8988T (cell line): ENCODE measurements at regions not wholly inside any gene's neighbourhood (a gene's known extent, or its start where the extent isn't known, plus 50 kb on each side); places are given as distances from the start of the nearest gene placed in this dataset.
"Not testable (repeated sequence)": the region's sequence is repeated elsewhere in the genome, so short reads cannot be mapped to it uniquely, and the experiment has no call there.

Experiments
- DNase-seq: peaks from one replicate; pipeline ENCODE4 v3.0.0; 2011

DNA sequence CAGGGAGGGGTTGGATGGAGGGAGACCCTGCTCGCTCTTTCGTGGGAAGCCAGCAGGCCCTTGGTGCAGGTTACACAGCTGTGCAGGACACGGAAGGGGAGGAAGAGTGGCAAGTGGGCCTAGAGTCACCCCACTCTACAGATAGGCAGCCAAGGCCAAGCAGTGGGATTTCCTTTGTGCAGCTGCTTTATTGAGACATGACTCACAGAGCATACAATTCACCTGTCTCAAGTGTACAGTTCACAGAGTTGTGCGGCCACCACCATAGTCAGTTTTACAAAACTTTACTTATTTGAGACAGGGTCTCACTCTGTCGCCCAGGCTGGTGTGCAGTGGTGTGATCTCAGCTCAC lies 91.2 kb upstream of the CIBAR2 start:
- no peak for DNase-seq

DNA sequence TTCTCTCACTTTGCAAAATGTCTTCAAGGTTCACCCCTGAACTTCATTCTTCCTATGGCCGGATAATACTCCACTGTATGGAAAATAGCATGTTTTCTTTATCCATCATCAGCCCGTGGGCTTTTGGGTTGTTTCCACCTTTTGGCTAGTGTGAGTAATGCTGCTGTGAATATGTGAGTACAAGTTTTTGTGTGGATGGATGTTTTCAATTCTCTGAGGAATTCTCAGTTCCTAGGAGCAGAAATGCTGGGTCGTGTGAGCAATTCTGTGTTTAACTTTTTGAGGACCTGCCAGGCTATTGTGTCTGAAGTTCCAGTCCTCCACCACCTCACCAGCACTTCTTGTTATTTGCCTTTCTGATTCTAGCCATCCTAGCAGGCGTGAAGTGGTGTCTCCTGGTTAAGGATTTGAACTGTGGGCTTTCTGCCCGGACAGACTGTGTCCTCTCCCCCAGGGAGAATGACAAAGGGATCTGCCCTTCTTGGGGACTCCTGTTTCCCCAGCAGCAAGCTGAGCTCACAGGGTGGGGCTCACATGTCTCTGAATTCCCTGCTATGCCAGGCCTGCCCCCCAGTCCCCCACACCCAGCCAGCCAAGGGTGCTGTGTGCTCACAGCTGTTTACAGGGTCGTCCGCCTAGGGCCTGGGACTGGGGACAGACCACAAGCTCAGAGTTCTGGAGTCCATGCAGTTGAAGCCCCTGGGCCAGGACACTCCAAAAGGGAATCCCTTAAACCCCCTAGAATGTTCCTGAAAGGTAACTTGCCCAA lies 92.2 kb upstream of the CIBAR2 start:
- DNase-seq, result no peak

DNA sequence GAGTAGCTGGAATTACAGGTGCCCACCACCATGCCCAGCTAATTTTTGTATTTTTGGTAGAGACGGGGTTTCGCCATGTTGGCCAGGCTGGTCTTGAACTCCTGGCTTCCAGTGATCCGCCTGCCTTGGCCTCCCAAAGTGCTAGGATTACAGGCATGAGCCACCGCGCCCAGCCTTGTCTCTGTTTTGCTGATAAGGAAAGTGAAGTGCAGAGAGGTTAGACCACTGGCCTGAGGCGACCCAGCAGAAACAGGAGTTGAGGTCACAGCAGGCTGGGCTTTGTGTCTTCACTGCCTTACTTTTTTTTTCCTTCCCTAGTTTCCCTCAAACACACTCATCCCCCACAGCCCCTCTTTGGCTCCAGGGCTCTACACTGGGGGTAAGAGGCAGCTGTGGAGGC lies 93.0 kb upstream of the CIBAR2 start:
- DNase-seq, result not testable (repeated sequence)

DNA sequence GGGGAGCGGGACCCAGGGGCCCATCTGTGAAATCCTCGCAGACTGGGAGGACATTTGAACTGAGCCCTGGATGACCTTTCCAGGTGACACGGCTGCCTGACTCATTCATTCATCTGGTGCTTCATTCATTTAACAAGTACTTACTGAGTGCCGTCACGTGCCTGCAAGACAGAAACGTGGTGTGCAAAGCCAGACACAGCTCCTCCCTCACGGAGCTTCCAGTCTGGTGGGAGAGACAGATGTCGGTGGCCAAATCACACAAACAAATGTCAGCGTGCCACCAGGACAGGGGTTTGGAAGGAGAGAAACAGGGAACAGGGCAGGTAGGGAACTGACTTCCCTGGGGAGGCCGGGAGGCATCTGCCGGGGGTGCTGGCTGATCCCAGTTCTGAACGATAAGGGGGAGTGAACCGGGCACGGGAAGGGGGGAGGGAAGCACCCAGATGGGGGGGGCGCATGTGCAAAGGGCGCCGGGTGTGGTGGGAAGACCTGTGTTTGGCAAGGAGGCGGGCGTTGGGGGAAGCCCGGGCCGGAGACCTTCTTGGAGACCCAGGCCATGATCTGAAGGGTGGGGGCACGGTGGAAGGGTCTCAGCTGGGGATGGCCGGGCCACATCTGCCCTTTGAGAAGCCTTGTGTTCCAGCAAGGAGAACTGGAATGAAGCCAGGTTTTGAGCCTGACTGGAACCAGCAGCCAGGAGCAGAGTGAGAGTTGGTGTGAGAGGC lies 93.6 kb upstream of the CIBAR2 start:
- DNase-seq, result no peak

DNA sequence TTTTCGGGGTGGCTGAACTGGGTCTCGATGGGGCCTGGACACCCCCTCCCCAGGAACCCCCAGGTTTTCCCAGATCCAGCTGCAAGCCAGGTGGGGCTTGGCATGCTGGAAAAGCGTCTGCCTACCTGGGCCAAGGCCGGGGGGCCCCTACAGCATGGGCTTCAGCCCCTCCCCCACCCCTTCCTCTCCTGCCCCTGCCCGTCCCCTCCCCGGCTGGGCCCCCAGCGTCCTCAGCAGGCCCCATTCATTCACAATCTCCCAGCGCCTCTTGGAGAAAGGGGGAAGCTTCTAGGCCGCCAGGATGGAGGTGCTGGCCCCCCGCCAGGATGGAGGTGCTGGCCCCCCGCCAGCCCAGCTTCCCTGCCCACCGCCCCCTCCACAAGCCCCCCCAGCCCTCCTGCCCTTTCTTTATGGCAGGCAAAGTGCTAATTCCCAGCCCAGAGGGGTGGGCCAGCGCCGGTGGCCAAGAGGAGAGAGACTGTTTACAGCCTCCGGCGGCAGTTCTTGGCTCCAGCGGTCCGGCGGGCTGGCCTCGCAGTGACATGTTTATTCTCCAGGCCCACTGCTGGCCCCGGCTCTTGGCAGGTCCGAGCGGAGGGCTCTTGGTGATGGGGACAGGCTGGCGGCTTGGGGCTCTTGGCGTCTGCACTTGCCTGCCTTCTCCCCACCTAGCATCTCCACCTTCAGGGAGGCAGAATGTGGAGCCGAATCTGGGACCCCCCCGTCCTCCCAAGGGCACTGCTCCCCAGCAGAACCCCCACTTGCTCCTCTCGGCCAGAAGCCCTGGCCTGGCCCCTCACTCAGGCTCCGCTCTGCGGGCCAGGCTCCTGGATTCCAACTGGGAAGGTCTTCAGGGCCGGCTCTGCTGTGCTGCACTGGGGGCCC lies 94.4 kb upstream of the CIBAR2 start:
- no peak for DNase-seq

DNA sequence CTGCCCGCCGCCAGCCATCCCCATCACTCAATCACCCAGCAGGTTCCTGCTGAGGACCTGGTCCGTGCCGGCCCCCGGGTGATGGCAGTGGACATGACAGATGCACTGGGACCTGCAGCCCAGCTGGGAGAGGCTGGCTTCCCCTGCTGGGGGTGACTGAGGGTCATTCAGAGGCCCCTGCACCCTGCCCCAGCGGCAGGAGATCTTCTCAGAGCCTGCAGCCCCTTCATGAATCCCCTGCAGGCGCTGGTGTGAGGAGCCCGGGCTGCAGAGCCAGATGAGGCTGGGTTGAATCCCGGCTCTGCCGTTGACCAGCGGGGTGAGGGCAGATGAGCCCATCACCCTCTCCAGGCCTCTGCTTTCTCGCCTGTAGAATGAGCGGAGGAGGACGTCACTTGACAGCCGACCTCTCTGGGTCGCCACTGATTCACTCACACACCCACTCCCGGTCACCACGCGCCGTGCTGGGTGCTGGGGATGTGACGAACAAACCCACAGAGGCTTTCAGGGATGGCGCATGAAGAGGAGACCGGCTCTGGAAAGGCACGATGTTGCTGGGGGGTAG lies 95.2 kb upstream of the CIBAR2 start:
- no peak for DNase-seq

DNA sequence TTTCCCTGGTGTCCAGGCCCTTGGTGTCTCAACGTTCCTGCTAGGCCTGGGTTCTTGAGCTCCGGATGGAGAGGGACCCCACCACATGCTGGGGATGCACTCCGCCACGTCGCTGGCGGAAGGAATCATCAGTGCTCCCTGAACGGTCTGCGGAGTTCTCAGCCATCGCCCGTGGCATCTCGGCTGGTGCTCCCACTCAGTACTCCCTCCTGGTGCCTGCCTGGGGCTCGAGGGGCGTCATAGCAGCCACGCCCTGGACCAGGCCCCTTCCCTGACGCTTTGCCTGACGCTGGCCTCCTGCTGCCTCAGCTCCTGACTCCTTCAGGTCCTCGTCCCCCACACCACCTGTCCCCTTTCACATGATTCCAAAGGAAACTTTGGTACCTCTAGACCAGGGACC lies 95.9 kb upstream of the CIBAR2 start:
- no peak for DNase-seq

DNA sequence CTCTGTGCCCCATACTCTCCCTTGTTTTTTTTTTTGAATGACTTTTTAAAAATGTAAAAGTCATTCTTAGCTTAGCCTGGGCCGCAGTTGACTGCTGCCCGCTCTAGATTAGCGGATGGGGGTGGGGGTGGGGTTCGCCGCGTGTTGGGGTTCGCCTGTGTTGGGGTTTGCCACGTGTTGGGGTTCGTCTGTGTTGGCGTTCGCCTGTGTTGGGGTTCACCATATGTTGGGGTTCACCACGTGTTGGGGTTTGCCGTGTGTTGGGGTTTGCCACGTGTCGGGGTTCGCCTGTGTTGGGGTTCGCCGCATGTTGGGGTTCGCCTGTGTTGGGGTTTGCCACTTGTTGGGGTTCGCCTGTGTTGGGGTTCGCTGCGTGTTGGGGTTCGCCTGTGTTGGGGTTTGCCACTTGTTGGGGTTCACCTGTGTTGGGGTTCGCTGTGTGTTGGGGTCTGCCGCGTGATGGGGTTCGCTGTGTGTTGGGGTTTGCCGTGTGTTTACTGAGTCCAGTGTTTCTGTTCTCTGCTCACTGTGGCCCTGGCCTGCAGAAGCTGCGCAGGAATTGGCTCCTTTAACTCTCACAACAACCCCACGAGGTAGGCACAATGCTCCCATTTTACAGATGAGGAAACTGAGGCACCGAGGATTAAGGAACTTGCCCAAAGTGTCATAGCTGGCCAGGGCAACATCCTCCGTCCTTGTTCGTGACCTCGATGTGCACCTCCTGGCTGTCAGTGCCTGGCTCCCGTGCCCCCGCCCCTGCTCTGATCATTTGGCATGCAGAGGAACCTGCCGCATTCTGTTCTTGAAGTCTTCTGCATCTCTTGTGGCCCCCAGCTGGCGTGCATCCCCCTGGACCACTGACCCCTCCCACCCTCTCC lies 96.6 kb upstream of the CIBAR2 start:
- no peak for DNase-seq

DNA sequence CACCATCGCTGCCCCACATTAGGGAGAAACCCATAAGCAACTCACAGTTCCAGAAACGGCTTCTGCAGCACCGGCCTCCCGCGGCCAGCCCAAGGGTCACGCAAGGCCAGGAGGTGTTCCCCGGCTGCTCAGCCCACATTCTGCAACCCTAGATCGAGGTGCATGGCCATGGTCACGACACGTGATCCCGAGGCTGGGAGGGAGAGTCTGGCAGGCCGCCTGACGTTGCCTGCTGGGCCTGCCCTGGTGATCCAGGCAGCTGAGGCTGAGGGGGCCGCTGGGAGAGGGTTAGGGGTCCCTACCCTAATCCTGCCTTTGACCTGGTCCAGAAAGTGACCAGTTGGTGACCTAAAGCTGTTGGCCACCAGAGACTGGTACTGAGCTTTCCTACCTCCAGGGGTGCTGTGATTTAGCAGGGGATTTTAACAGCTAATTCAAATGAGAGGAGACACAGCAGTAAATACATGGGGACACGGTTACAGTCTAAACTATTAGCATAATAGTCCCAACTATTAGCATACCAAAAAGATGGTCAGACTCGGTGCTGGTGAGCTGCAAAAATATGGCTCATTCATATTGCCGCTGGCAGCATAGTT lies 97.4 kb upstream of the CIBAR2 start:
- no peak for DNase-seq

DNA sequence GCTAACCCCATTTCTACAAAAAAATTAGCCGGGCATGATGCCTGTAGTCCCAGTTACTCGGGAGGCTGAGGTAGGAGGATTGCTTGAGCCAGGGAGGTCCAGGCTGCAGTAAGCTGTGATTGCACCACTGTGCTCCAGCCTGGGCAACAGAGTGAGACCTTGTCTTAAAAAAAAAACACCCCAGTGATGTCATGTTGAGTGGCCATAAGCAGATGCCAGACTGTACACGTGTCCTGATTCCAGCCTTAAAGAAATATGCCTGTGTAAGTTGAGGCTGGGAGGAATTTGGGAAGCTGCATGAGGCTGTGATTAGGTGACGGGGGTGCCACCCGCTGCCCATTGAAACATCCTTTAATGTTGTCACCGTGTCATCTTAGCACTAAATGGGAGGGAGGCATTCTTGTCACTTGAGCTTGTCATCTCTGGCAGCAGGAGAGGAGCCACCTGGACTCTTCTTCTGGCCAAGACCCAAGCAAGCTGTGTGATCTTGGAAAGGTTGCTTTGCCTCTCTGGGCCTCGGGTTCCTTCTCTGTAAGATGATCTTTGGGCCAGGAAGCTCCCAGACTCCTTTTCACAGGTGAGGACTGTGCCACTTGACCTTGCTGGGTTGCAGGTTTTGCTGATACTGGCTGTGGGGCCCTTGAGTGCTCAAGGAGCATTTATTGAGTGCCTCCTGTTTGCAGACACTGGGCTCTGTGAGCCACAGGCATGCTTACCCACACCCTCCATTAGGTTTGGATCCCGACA lies 98.3 kb upstream of the CIBAR2 start:
- DNase-seq, result peak; percentile 83

DNA sequence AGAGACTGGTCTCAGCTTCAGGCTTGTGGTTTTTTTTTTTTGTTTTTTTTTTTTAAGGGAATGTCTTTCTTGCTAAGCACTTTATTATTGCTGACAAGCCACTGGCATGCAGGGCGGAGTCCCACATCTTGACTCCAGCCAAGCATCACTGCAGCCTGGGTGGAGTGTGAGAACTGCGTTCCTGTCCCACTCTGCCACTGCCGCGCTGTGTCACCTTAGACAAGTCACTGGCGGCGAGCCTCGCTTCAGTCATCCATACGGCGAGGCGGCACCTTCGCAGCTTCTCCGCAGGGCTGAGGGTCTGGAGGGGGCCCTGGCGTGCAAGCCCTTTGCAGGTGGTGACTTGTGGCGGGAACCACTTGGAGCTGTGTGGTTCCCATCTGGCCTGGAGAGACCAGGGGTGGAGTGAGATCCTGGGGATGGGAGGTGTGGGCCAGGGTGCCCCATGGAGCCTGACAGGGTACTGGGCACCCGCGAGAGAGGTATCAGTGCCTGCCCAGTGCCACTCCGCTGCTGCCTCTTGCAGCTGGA lies 99.1 kb upstream of the CIBAR2 start:
- no peak for DNase-seq

DNA sequence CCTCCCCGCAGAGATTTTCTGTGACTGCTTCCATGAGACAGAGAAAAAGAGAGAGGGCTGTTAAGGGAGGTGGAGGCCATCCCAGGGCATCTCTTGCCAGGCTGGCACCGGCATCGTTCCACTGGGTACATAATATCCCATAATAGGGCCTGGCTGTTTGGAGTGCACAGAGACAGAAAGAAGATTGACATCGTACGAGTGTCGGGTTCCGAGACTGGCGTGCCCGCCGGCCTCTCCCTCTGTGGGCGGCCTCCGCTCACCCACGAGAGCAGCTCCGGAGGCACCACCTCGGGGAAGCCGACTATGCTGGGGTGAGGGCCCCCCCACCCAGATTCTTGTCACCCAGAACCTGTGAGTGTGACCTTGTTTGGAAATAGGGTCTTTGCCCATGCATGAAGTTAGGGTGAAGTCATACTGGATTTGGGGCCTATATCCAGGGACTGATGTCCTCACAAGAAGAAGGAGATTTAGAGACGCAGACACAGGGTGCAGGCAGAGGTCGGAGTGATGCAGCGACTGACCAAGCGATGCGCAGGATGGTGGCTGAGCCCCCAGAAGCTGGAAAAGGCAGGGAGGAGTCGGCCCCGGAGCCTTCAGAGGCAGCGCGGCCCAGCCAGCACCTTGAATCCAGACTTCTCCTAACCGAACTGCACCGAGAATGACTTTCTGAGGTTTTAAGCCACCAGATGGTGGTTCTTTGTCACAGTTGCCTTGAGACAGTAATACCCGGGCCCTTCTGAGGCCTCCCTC lies 101.8 kb upstream of the CIBAR2 start:
- DNase-seq, result no peak

DNA sequence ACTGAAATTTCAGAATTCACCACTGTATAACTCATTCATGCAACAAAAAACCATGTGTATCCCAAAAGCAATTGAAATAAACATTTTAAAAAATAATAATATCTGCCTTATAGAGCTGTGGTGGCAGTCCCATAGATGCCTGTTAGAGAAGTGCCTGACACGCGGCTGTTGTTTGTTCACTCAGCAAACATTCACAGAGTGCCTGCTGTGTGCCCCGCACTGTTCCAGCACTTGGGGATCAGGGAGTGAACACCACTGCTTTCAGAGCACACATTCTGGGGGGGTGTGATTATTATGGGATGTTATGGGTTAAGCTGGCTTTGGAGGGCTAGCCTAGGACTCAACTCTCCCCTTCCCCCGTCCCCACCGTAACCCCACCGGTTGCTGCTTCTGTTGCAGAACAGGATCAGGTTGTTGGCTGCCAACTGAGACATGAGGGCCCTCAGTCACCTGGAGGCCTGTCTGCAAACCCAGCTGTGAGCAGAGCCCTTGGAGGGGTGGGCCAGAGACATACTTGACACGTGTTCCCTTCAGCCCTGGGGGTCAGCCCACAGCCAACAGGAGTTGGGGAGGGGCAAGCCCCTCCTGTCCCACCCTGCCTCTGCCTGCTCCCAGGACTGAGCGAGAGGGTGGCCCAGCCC lies 103.3 kb upstream of the CIBAR2 start:
- no peak for DNase-seq

DNA sequence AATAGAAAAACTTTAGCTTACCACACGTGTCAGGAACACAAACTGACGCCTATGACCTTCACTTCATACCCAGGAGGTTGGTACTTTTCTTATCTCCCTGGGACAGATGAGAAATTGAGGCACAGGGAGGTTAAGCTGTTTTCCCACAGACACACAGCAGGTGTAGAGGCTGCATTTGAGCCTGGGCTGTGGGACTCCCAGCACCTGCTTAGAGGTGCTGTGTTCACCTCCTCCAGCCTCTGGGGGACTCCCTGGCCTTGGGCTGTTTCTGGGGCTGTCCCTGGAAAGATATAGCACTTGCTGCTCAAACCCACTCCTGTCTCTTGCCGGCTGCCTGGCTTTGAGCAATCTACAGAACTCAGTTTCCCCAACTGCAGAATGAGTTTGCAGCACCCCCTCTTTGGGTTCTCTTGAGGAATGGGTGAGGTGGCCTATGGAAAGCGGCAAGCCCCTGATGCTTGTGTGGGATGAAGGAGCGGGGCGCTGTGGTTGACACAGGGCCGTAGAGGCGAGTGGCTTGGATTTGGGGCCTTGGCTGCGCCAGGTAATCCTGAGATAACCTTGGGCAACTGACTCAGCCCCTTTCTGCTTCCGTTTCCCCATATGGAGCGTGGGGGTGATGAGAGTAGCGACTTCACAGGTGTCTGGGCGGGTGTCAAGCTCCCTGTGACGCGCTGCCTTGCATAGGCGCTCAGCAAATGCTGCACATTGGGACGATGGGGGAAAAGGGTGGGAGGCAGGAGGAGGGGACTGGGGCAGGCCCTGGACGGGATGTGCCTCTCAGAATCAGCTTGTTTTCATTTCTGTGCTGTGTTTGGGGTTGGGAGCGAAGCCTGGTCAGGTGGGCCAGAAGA lies 104.5 kb upstream of the CIBAR2 start:
- no peak for DNase-seq

DNA sequence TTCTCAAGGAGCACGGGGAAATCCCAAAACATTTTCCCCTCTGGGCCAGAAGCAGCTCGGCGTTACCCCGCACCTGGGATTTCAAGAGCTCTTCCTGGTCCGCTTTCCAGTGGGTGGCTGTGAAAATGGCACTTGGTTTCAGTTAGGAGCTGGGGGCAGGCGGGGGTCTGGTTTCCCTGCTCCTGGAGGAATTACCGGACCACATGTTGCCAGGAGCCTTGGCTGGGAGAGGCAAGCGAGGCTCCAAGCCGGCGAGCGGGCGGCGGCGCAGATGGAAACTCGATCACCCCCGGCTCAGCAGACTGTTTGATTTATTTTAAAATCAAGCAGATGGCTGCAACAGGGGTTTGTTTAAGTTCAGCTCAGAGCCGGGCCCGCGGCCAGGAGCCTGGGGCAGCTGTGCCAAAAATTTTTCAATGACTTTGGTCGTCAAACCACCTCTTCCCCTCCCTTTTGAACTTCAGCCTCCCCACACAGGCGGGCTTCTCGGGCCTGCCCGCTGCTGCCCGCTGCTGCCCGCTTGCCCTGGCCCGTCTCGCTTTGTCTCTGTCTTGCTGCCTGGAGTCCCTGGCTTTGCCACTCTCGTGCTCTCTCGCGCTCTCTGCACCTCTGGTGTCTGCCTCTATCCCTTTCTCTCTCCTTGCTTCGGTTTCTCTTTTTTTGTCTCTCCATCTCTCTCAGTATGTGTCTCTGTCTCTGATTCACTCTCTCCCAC lies 108.0 kb upstream of the CIBAR2 start:
- DNase-seq, result no peak

DNA sequence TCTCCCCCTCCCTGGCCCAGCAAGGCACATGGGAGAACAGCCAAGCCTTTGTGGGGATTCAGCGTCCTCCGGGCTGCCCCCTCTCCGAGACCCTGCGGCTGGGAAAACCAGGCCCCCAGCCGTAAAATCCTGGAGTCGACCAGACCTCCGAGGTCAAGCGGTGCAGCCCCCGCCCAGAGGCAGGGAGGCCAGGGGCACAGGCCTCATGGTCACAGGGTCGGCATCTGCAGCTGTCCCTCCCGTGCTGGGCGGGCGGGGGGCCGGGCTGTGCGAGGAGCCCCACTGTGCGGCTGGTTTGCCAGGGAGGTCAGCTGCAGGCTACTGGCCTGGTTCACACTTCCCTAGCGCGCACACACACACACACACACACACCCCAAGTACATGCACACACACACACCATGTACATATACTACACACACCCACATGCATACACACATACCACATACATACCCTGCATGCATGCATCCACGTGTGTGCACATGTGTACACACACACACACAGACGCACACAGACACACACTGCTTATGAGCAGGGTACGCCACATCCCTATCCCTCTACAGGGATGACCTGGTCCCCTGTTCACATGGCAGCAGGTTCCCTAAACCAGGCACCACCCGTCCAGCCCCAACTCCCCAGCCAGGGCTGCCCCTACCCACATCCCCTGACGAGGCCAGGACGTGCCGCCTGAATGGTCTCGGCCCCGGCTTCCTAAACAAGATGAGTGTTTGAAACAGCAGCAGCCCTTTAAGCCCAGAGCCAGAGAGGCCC lies 108.9 kb upstream of the CIBAR2 start:
- no peak for DNase-seq

DNA sequence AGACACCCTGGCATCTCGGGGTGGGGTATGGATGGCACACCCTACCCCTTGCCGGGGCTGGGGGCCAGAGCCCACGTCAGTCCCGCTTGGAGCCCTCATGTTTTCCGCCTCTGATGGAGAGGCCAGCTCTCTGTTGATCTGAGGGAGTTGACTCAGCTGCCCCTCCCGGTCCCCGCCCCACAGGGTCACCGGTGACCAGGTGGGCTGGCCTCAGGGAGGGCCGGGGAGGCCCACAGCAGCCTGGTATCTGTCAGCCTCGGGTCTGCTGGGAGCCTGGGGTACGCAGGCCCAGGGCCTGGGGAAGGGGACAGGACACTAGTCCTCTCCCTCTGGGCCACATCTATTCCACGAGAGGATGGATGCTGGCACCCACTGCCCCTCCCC lies 109.5 kb upstream of the CIBAR2 start:
- DNase-seq, result no peak
